Motor neuron (in vitro differentiated cells): ENCODE measurements at regions not wholly inside any gene's neighbourhood (a gene's known extent, or its start where the extent isn't known, plus 50 kb on each side); places are given as distances from the start of the nearest gene placed in this dataset.
"Not testable (repeated sequence)": the region's sequence is repeated elsewhere in the genome, so short reads cannot be mapped to it uniquely, and the experiment has no call there.

Experiments
- ATAC-seq, 8 experiments: fragments of 200-7000 bp; cut with Tn5 transposase; replicated peaks in 6 of 8; 2 replicates each; pipeline ENCODE4 v1.8.0; 2021; ENCODE audit warnings: mild to moderate bottlenecking in 8 of 8, moderate library complexity in 8 of 8
- H3K27ac ChIP-seq, 2 donors: fragments of 250-450 bp; sonication (Bioruptor Pico); 2 replicates each; pipeline ENCODE4 v1.9.0; 2021; ENCODE audit warnings: antibody characterized with exemption in 2 of 2, mild to moderate bottlenecking in 2 of 2, moderate library complexity in 1 of 2
- H3K4me1 ChIP-seq, 2 donors: fragments of 250-450 bp; sonication (Bioruptor Pico); replicated peaks in 1 of 2; 2 replicates each; pipeline ENCODE4 v1.6.1; 2021; ENCODE audit warnings: antibody characterized with exemption in 2 of 2, mild to moderate bottlenecking in 2 of 2, moderate library complexity in 1 of 2
- H3K4me3 ChIP-seq, 5 donors: fragments of 250-450 bp; sonication (Bioruptor Pico); 2 replicates each; pipeline ENCODE4 v1.9.0; 2021; ENCODE audit warnings: antibody characterized with exemption in 5 of 5, mild to moderate bottlenecking in 5 of 5, moderate library complexity in 4 of 5
- WGBS, 10 experiments: fragments of 450-650 bp; shearing (Covaris generic); methylation state at CpG; one replicate each; pipeline ENCODE4 v1.0.0; 2022; 5-methylcytosine and 5-hydroxymethylcytosine counted together
- in situ Hi-C, 9 experiments: fragments of 400-800 bp; cut with MboI; loops; one replicate each; pipeline ENCODE4 v1.15.0; 2021; ENCODE audit warnings: low sequenced_read_pairs in 9 of 9, low pct_unique_long_range_greater_than_20kb in 2 of 9; ENCODE audit not compliant: unreplicated experiment in 9 of 9

DNA sequence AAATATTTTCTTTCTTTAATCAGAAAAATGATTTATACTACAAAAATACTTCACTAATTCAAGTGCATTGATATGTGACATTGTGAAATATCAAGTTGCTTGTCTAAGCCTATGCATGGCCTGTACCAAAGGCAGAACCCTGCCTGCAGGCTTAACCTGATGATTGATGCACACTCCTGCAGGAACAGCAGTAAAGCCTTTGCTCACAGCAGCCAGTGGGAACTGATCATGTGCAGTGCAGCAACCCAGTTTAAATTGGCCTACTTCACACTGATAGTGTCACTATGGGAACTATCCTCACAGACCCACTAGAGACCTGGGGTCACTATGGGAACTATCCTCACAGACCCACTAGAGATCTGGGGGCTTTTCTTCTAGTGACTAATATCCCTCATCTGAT is 603.8 kb downstream of the RAPGEF2 start:
- Histone ChIP-seq H3K4me3 (no peak overlapping the region), H3K4me1 (peaks cover 0 to 8% of the 10 kb centered on the region in 2 donors), H3K27ac (no peak overlapping the region)
- in situ Hi-C loops, result no loop called here
- peak in 5 of 8 experiments; percentile 58 to 95 (median 73) for ATAC-seq

GRCh38 chr4:159715180-159715579 is 612.3 kb downstream of the RAPGEF2 start:
- ATAC-seq, H3K27ac ChIP-seq, H3K4me1 ChIP-seq, H3K4me3 ChIP-seq, in situ Hi-C loops: not testable (repeated sequence)
- WGBS, 10 experiments, result 73 to 100% (median 80%) methylated on average over 2 to 3 of the region's 25 CpGs; no CpG with 5 or more reads in 7 of the 10 experiments

- ATAC-seq, result no peak
- in situ Hi-C loops, result no loop called here
- Histone ChIP-seq H3K4me3 (no peak overlapping the region), H3K27ac (no peak overlapping the region), H3K4me1 (peaks cover 0 to 5% of the 10 kb centered on the region in 2 donors)
These were observed 616.7 kb downstream of the RAPGEF2 start for GRCh38 chr4:159719531-159719930.

GRCh38 chr4:159722052-159722451 is 619.2 kb downstream of the RAPGEF2 start:
- in situ Hi-C loops, result no loop called here
- Histone ChIP-seq H3K27ac (no peak overlapping the region), H3K4me1 (no peaks in the 10 kb centered on the region), H3K4me3 (no peak overlapping the region)
- no peak for ATAC-seq
- 0 to 100% (median 75%) methylated on average over 1 to 12 of the region's 16 CpGs; no CpG with 5 or more reads in 5 of the 10 experiments for WGBS, 10 experiments

- in situ Hi-C loops, result no loop called here
- 0 to 100% (median 85%) methylated on average over 1 to 2 of the region's 4 CpGs; no CpG with 5 or more reads in 6 of the 10 experiments for WGBS, 10 experiments
- H3K4me1 ChIP-seq, result no peaks in the 10 kb centered on the region
- no peak for ATAC-seq
- H3K4me3 ChIP-seq, result no peak overlapping the region
- no peak overlapping the region for H3K27ac ChIP-seq
These were observed 620.0 kb downstream of the RAPGEF2 start for GRCh38 chr4:159722918-159723317.

DNA sequence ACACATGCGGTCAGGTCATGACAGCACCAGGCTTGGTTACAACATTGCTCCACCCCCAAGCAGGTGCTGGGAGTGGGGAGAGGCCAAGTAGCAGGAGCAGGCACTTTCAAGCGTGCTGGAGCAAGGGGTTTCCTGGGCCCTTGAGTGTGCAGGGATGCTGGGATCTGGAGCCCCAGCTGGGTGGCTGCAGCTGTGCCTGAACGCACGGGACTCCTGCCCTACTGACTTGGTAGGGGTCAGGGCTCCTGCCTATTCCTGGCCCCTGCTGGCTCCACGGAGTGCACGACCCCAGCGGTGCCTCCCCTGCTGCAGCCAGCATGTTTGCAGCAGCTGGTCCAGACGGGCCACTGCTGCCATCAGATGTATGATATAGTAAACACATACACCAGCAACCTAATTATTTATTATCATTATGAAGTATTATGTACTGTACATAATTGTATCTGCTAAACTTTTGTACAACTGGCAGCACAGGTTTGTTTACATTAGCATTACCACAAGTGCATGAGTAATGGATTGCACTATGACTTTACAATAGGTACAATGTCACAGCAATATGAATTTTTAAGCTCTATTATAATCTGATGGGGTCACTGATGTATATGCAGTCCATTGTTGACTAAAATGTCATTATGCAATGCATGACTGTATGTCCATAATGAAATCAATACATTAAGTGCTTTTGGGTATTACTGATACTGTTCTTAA is 620.6 kb downstream of the RAPGEF2 start:
- 12 to 80% (median 44%) methylated on average over 2 to 5 of the region's 8 CpGs; no CpG with 5 or more reads in 6 of the 10 experiments for whole genome bisulfite sequencing, 10 experiments
- in situ Hi-C loops, result no loop called here

GRCh38 chr4:159725571-159725970 is 622.7 kb downstream of the RAPGEF2 start:
- ATAC-seq, result no peak
- WGBS, 10 experiments, result 20 to 100% (median 71%) methylated on average over 1 of the region's 1 CpG
- in situ Hi-C loops, result no loop called here
- no peaks in the 10 kb centered on the region for H3K4me1 ChIP-seq
- H3K4me3 ChIP-seq, result no peak overlapping the region
- H3K27ac ChIP-seq, result no peak overlapping the region

More for the DNA sequence above, 620.6 kb downstream of the RAPGEF2 start:
- no peak for ATAC-seq
- Histone ChIP-seq H3K4me1 (no peaks in the 10 kb centered on the region), H3K4me3 (no peak overlapping the region), H3K27ac (no peak overlapping the region)

- H3K4me3 ChIP-seq, result no peak overlapping the region
- in situ Hi-C loops, result no loop called here
- ATAC-seq, result no peak
- H3K27ac ChIP-seq, result no peak overlapping the region
- WGBS, 10 experiments, result 8 to 79% (median 61%) methylated on average over 1 to 5 of the region's 6 CpGs
- H3K4me1 ChIP-seq, result no peaks in the 10 kb centered on the region
These were observed 632.7 kb downstream of the RAPGEF2 start for GRCh38 chr4:159735281-159736207.

GRCh38 chr4:159736411-159736810 is 633.5 kb downstream of the RAPGEF2 start:
- Histone ChIP-seq H3K4me3 (no peak overlapping the region), H3K4me1 (no peaks in the 10 kb centered on the region), H3K27ac (no peak overlapping the region)
- 2 to 100% (median 29%) methylated on average over 1 to 7 of the region's 7 CpGs; no CpG with 5 or more reads in 3 of the 10 experiments for WGBS, 10 experiments
- no peak for ATAC-seq
- in situ Hi-C loops, result no loop called here

GRCh38 chr4:159743971-159744370 is 641.1 kb downstream of the RAPGEF2 start:
- 8 to 100% (median 58%) methylated on average over 1 to 2 of the region's 2 CpGs; no CpG with 5 or more reads in 2 of the 10 experiments for WGBS, 10 experiments
- in situ Hi-C loops, result no loop called here
- no peak for ATAC-seq
- Histone ChIP-seq H3K4me1 (no peaks in the 10 kb centered on the region), H3K4me3 (no peak overlapping the region), H3K27ac (no peak overlapping the region)

- H3K4me1 ChIP-seq, result no peaks in the 10 kb centered on the region
- in situ Hi-C loops, result no loop called here
- no peak for ATAC-seq
- no peak overlapping the region for H3K27ac ChIP-seq
- H3K4me3 ChIP-seq, result no peak overlapping the region
- 80 to 100% (median 80%) methylated on average over 1 to 3 of the region's 3 CpGs; no CpG with 5 or more reads in 7 of the 10 experiments for WGBS, 10 experiments
These were observed 645.1 kb downstream of the RAPGEF2 start for GRCh38 chr4:159747983-159748382.

DNA sequence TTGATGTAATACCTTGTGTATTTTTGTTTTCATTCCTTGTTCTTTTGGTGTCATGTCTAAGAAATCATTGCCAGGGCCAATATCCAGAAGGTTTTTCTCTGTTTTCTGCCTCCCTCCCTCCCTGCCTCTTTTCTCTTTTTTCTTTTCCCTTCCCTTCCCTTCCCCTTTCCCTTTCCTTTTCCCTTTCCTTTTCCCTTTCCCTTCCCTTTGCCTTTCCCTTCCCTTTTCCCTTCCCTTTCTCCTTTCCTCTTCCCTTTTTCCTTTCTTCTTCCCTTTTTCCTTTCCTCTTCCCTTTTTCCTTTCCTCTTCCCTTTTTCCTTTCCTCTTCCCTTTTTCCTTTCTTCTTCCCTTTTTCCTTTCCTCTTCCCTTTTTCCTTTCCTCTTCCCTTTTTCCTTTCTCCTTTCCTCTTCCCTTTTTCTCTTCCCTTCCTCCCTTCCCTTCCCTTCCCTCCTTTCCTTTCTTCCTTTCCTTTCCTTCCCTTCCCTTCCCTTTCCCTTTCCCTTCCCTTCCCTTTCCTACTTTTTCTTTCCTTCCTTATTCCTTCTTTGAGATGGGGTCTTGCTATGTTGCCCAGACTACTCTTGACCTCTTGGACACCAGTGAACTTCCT is 646.1 kb downstream of the RAPGEF2 start:
- H3K4me1 ChIP-seq, result no peaks in the 10 kb centered on the region
- no peak overlapping the region for H3K27ac ChIP-seq
- in situ Hi-C loops, result no loop called here
- no peak overlapping the region for H3K4me3 ChIP-seq
- ATAC-seq, result no peak

DNA sequence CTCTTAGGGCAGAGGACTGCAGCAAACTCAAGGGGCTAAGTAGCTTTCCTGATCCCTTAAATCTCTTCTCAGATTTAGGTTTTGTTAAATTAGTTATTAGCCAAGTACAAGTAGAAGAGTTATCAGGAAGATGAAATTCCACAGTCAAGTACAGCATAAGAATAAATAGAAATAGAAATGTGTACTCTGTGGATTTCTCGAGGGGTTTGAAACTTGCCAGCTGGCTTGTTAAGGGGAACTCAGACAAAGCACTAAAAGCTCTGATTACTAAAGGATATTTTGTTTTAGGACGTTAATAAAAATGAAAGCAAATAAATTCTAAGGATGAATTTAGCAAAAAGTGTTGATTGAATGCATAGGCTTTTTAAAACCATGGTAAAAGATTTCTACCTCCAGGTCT is 654.6 kb downstream of the RAPGEF2 start:
- Histone ChIP-seq H3K4me3 (no peak overlapping the region), H3K27ac (no peak overlapping the region), H3K4me1 (no peaks in the 10 kb centered on the region)
- no peak for ATAC-seq
- in situ Hi-C loops, result no loop called here
- WGBS, 10 experiments, result 0 to 88% (median 57%) methylated on average over 1 to 2 of the region's 2 CpGs; no CpG with 5 or more reads in 1 of the 10 experiments
